ENCODE measurements at regions not wholly inside any gene's neighbourhood (a gene's known extent, or its start where the extent isn't known, plus 50 kb on each side); places are given as distances from the start of the nearest gene placed in this dataset.

GRCh38 chr5:87769157-87769556 lies 356.4 kb upstream of the CCNH start:
- no peak overlapping the region for H3K4me2 ChIP-seq (ENCODE audit: insufficient read depth, low read length)
- CTCF ChIA-PET (ENCODE audit: low intra/inter-chr PET ratio): no interaction called here
- no peak overlapping the region for H3K27ac ChIP-seq (ENCODE audit: extremely low read depth, low read depth, low read length)
- no peak overlapping the region for H2AFZ ChIP-seq (ENCODE audit: low read depth, low read length)
- no peaks in the 10 kb centered on the region for H3K9me3 ChIP-seq (replicated peaks; ENCODE audit: control insufficient read depth, insufficient read depth, low read depth, low read length)
- no peak overlapping the region for H3K4me3 ChIP-seq
- no peaks in the 10 kb centered on the region for H3K9me1 ChIP-seq (ENCODE audit: control insufficient read depth, insufficient read depth, low read length)
- no peak for TF ChIP-seq UBTF (IDR thresholded peaks at IDR 0.05; ENCODE audit: borderline replicate concordance in 1 of 2, low read depth in 2 of 2, low read length in 2 of 2)
- no peak for TF ChIP-seq CHD4 (IDR thresholded peaks at IDR 0.05; ENCODE audit: insufficient read depth, insufficient replicate concordance, low read depth, low read length, poor library complexity, severe bottlenecking)
- no peak for TF ChIP-seq HLTF (IDR thresholded peaks at IDR 0.05)
- no peak for TF ChIP-seq SMARCA5 (IDR thresholded peaks at IDR 0.05)
- TF ChIP-seq ZBTB1 (CRISPR knock-in tag; IDR thresholded peaks at IDR 0.05; ENCODE audit: borderline replicate concordance, low read depth): no peak
- TF ChIP-seq ZNF239 (CRISPR knock-in tag; IDR thresholded peaks at IDR 0.05): no peak
- TF ChIP-seq SREBF1 (IDR thresholded peaks at IDR 0.05; ENCODE audit: borderline replicate concordance, low read depth, low read length): no peak
- TF ChIP-seq MED1 (CRISPR knock-in tag; IDR thresholded peaks at IDR 0.05; ENCODE audit: borderline replicate concordance): no peak
- TF ChIP-seq TAF7 (tag; IDR thresholded peaks at IDR 0.05): no peak
- no peak for TF ChIP-seq NFYB (IDR thresholded peaks at IDR 0.05; ENCODE audit: extremely low read depth, insufficient read length)
- no peak for TF ChIP-seq RFX1 (IDR thresholded peaks at IDR 0.05)
- no peak for TF ChIP-seq SMAD3 (CRISPR knock-in tag; conservative IDR thresholded peaks at IDR 0.05)
- TF ChIP-seq WHSC1 (IDR thresholded peaks at IDR 0.05; ENCODE audit: low read length): no peak
- no peak for TF ChIP-seq ZBTB43 (CRISPR knock-in tag; IDR thresholded peaks at IDR 0.05)
- TF ChIP-seq MBD2 (IDR thresholded peaks at IDR 0.05; ENCODE audit: borderline replicate concordance, low read depth): no peak
- TF ChIP-seq SAFB (IDR thresholded peaks at IDR 0.05; ENCODE audit: borderline replicate concordance, low read depth, low read length): no peak
- no peak for TF ChIP-seq ZFP91 (CRISPR knock-in tag; IDR thresholded peaks at IDR 0.05)
- no peak for TF ChIP-seq TFAM (CRISPR knock-in tag; conservative IDR thresholded peaks at IDR 0.05)
- H3K9ac ChIP-seq (ENCODE audit: insufficient read depth in 1 of 2, low read depth in 2 of 2, low read length in 2 of 2): no peak overlapping the region
- in situ Hi-C loops (cut with MboI) (no loop called here), intact Hi-C loops (cut with micrococcal nuclease) (no loop called here)
- FAIRE-seq (no peak), DNase-seq (ENCODE audit: extremely low read depth in 1 of 4, low spot score in 3 of 4) (no peak), ATAC-seq (no peak)
- no peaks in the 10 kb centered on the region for H3K36me3 ChIP-seq (ENCODE audit: control insufficient read depth, insufficient read depth, low read length)
- no TSS peak for BruUV-seq (replicated peaks)
- WGBS (ENCODE audit: insufficient coverage, low coverage, missing lambda C conversion rate): 0% methylated on average over 2 of the region's 2 CpGs
- no peaks in the 10 kb centered on the region for H3K27me3 ChIP-seq (ENCODE audit: control insufficient read depth in 2 of 2, insufficient read depth in 2 of 2, low read length in 2 of 2)
- H3K79me2 ChIP-seq (ENCODE audit: control insufficient read depth, insufficient read depth, low read length): no peaks in the 10 kb centered on the region
- no peaks in the 10 kb centered on the region for H3K4me1 ChIP-seq (replicated peaks in 1 of 2; ENCODE audit: control insufficient read depth in 2 of 2, insufficient read depth in 2 of 2, low read length in 2 of 2)
- POLR2A ChIA-PET: no interaction called here
- no peaks in the 10 kb centered on the region for H4K20me1 ChIP-seq (replicated peaks; ENCODE audit: control insufficient read depth, insufficient read depth, low read length)

All from K562 (cell line).